Kidney capillary endothelial cell (primary cell): ENCODE measurements at regions not wholly inside any gene's neighbourhood (a gene's known extent, or its start where the extent isn't known, plus 50 kb on each side); places are given as distances from the start of the nearest gene placed in this dataset.
"Not testable (repeated sequence)": the region's sequence is repeated elsewhere in the genome, so short reads cannot be mapped to it uniquely, and the experiment has no call there.

Experiments
- DNase-seq: peaks from one replicate; pipeline ENCODE4 v3.0.0-alpha.2; 2018; ENCODE audit warnings: low spot score

GRCh38 chr20:47863315-47863965 is 78.2 kb upstream of the SULF2 start:
- DNase-seq, result no peak

DNA sequence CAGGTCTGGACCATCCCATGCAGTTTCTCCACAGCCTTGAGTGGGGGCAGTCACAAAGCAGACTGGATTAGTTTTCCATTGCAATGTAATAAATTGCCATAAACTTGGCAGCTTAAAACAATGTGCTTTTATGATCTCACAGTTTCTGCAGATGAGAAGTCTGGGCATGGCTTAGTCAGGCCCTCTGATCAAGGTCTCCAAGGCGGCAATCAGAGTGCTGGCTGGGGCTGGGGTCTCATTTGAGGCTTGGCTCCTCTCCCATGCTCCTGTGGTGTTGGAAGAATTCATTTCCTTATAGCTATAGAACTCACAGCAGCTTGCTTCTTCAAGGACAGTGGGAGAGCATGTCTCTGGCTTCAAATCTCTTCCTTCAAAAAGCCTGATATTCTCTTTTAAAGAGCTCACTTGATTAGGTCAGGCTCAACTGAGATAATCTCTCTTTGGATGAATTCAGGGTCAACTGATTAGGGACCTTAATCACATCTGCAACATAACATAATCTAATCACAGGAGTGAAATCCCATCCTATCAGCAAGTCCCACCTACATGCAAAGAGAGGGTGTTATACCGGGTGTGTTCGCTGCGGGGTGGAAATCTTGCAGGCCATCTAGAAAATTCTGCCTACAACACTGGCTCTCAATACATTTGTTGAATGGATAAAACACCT is 77.4 kb upstream of the SULF2 start:
- DNase-seq, result no peak

- DNase-seq, result no peak
These were observed 75.8 kb upstream of the SULF2 start for GRCh38 chr20:47861116-47861515.

- DNase-seq, result no peak
These were observed 75.0 kb upstream of the SULF2 start for GRCh38 chr20:47860049-47860830.

DNA sequence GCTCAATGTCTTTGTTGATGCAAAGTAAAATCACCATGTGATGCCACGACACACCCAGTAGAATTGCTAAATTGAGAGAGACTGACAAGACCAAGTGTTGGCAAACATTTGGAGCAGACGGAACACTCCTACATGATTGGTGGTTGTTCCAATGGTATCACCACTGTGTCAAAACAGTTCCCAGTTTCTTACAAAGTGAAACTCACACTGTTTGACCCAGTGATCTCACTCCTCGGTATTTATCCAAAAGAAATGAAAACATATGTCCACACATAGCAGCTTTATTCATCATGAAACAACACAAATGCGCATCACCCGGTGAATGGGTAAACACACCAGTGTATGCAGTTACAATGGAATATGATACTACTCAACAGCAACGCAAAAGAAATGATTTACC is 74.0 kb upstream of the SULF2 start:
- DNase-seq, result no peak

DNA sequence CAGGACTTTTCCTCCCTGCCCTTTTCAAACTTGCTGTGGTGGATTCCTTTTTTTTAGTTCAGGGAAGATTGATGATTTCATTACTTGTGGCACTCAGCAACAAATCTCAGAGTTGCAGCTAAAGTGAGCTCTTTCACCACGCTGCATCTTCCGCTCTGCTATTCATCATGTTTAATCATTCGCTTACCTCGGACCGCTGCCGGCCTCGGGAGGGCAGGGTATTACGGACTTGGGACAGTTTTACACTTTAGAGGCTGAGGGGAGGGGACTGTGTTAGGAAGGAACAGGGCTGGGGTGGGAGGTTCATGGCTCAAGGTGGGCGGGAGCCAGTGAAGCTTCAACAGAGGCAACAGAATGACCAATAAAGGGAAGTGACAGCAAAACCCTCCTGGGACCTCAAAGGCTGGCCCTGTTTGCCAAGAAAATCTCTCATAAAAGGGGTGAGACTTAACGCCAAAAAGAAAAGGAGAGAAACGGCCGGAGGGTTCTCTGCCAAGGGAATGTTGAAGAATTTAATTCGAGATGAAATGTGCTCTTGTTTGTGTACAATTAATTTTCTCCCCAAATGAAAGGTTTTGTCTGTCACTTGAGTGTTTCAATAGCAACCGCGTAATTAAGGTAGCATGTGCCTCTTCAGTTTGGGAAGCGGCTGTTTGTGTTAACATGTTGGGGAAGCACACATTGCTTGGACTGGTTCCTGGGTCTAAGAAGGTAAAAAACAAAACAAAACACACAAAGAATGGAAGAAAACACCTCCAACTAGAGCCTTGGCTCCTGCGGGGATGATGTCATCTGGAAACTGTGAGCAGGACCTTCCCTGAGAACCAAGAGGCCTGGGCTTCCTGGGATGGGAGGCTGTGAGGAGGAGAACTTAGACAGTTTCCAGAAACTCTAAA is 72.5 kb upstream of the SULF2 start:
- DNase-seq, result peak; percentile 69

- DNase-seq, result peak; percentile 39
These were observed 71.9 kb upstream of the SULF2 start for GRCh38 chr20:47857187-47857568.

DNA sequence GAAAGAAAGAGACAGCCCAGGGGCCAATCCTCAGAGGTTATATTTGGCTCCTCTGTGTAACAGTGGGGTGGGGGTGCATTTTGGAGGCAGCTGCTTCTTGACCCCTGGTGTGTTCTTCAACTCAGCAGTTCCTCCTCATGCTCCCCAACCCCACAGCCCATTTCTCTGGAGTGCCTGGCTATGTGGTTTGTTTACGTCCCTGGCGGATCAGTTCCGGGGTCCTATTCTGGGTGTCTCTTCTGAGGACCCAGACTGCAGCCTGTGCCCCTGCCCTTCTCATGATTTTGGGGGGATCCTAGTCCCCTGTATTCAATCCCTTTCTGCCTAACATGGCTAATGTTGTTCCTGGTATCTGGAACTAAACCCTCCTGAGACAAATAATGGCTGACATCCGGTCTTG is 70.5 kb upstream of the SULF2 start:
- DNase-seq, result no peak

DNA sequence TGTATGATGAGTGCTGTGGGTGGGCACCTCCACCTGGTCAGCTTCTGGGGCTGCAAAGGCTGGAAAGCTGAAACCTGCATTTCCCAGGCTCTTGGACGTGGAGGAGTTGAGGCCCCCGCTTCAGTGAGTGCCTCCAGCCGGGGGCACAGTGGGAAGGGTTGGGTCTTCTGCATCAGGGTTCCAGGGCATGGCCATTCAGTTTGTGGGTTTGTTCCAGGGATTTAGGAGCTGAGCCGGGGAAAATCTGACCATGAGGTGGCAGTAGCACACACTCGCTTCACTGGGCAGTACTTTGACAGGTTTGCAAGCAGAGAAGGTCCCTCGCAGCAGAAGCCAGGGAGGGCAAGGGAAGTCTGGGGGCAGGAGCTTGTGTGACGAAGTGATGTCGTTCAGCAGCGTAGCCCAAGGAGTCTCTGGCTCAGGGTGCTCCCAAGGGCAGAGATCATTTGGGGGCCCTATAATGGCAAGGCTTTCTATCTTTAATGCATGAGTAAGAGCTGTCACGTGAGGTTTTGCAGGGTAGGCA is 69.5 kb upstream of the SULF2 start:
- DNase-seq, result peak; percentile 72

DNA sequence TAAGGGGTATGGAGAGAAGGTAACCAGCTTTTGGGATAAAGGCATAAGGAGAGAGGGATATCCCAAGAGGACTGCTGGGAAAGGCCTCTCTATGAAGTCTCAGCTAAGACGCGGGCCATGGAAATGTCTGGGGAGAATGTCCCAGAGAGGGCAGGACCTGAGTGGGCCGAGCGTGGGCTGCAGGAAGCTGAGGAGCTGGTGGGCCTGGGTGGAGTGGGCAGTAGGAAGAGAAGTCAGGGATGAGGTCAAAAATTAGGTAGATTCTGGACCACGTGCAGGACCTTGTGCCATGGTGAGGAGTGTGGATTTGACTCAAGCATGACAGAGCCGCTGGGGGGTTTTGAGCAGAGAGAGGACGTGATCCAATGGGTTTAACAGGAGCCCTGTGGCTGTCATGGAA is 66.5 kb upstream of the SULF2 start:
- DNase-seq, result no peak

- no peak for DNase-seq
These were observed 64.9 kb upstream of the SULF2 start for GRCh38 chr20:47850146-47850545.

- DNase-seq, result no peak
These were observed 64.3 kb upstream of the SULF2 start for GRCh38 chr20:47849596-47849995.

DNA sequence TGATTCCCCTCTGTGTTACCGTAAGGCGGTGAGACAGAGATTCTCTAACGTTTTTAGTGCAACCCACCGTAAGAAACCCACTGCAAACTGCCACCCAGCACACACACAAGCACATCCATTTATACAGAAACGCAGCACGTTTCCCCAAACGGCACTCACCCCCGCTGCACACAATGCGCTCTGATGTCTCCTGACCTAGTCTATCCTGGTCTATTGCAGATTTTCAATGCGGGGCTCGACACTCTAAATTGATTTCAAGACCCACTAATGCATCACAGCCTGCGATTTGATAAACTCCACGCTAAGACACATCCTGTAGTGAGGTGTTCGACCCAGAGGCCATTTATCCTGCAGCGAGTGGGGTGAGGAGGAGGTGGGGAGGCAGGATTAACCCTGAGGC is 63.7 kb upstream of the SULF2 start:
- DNase-seq, result no peak

DNA sequence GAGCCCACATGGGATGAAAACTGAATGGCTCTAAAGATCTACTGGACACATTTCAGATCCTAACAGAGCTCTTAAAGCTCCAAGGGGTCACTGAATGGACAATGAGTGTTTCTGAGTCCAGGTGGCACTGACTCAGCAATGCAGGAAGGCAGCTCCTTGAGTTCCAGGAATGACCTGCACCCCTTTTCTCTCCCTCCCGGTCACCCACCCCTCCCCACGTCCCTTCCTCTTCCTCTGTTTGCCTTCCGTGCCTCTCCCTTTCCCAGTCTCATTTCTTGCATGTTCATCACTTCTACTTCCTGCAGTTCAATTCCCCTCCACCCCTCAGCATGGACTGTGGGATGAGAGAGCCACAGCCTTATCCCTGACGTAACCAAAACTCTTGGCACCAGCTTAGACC is 63.3 kb upstream of the SULF2 start:
- peak; percentile 39 for DNase-seq

DNA sequence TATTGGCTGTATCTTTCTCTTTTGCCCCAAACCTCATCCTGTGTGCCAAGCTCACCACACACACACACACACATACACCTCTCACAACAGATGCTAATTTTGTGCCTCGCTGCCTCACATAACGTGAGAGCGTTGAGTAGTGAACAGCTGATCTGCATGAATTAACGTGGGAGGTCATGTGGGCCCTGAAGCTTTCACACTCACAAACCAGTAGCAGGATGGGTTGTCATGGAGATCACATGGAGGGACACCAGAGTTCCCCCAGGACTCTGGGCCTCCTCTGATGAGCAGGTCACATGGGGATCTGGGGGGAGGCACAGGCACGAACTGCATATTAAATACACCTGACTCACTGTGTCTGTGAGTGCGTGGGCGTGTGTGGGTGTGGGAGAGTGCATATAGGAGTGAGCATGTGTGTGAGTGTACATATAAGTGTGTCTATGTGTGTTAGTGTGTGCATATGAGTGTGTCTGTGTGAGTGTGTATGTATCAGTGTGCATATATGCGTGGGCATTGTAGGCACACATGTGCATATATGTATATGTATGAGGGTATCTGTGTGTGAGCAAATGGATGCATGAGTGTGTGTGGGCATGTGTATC is 62.7 kb upstream of the SULF2 start:
- no peak for DNase-seq

- DNase-seq, result not testable (repeated sequence)
These were observed 61.9 kb upstream of the SULF2 start for GRCh38 chr20:47847220-47847619.

GRCh38 chr20:47846651-47847050 is 61.4 kb upstream of the SULF2 start:
- not testable (repeated sequence) for DNase-seq

- DNase-seq, result not testable (repeated sequence)
These were observed 60.2 kb upstream of the SULF2 start for GRCh38 chr20:47845382-47845977.

DNA sequence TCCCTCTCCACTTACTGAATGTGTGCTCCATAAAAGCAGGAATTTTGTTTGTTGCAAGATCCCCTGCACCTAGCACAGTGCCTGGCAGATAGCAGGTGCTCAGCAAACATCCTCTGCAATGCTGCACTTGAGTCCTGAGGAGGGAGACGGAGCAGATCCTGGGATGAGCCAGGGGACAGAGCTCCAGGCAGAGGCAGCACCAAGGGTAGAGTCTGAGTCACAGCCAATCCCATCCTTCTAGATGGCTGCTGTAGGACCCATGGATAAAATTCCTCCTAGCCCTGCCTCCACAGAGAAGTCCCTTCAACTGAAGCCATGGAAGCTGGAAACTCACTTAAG is 59.3 kb upstream of the SULF2 start:
- DNase-seq, result not testable (repeated sequence)

GRCh38 chr20:47843886-47844567 is 58.7 kb upstream of the SULF2 start:
- no peak for DNase-seq

DNA sequence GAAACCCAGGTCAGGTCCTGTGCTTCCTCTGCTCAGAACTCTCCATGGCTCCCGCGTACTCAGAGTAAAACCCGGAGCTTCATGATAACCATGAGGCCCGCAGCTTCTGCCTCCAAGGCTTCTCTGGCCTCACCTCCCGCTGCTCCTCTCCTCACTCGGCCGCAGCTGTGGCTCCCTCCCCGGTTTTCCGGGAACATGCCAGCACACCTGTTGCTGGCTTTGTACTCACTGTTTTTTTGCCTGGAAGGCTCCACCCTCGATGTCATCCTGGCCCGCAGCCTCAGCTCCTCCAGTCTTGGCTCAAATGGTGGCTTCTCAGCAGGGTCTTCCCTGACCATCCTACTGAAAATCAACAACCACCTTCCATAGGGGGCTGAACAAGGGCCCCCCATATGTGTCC is 57.7 kb upstream of the SULF2 start:
- not testable (repeated sequence) for DNase-seq
